NCI-H82 (cell line): ENCODE measurements at regions not wholly inside any gene's neighbourhood (a gene's known extent, or its start where the extent isn't known, plus 50 kb on each side); places are given as distances from the start of the nearest gene placed in this dataset.
A peak's percentile ranks its signal among the peaks of the same experiment; 100 is the strongest.
"Not testable (repeated sequence)": the region's sequence is repeated elsewhere in the genome, so short reads cannot be mapped to it uniquely, and the experiment has no call there.

Experiments used
- DNase-seq: peaks from one replicate; lab custom pipeline; 2025; lab: John Stamatoyannopoulos, UW

GRCh38 chr12:83709899-83710298 lies 1023.2 kb downstream of the TMTC2 start:
- DNase-seq: no peak

- DNase-seq: no peak
Observed at GRCh38 chr12:83700838-83701237, 1014.1 kb downstream of the TMTC2 start.

DNA sequence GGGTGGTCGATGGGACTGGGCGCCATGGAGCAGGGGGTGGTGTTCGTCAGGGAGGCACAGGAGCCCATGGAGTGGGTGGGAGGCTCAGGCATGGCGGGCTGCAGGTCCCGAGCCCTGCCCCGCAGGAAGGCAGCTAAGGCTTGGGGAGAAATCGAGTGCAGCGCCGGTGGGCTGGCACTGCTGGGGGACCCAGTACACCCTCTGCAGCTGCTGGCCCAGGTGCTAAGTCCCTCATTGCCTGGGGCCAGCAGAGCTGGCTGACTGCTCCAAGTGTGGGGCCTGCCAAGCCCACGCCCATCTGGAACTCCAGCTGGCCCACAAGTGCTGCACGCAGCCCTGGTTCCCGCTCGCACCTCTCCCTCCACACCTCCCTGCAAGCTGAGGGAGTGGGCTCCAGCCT lies 1009.6 kb downstream of the TMTC2 start:
- DNase-seq: not testable (repeated sequence)

DNA sequence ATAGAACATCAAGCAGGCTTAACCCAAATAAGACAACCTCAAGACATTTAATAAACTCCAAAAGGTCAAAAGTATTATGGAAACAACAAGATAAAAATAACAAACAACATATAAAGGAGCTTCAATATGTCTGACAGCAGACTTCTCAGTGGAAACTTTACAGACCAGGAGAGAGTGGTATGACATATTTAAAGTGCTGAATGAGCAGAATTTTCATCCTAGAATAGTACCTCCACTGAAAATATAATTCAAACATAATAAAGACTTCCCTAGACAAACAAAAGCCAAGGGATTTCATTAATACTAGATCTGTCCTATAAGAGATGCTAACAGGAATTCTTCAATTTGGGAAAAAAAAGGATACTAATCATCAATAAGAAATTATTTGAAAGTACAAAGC lies 1005.0 kb downstream of the TMTC2 start:
- DNase-seq: no peak

- no peak for DNase-seq
Observed at GRCh38 chr12:83690465-83690864, 1003.8 kb downstream of the TMTC2 start.

DNA sequence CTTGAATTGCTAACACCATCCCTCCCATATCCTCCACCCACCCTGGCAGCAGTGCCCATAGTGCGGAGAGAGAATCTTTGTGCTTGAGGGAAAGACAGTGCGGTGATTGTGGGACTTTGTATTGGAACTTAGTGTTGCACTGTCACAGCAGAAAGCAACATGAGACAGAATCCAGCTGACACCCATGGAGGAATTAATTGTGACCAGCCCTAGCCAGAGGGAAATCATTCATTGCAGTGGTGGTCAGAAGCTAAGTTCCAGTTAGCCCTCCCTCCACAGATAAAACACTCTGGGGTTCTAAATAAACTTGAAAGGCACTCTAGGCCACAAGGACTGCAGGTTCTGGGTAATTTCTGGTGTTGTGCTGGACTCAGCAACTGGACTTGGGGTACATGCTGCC lies 1002.6 kb downstream of the TMTC2 start:
- no peak for DNase-seq

GRCh38 chr12:83676781-83677295 lies 990.1 kb downstream of the TMTC2 start:
- peak; percentile 97 for DNase-seq

DNA sequence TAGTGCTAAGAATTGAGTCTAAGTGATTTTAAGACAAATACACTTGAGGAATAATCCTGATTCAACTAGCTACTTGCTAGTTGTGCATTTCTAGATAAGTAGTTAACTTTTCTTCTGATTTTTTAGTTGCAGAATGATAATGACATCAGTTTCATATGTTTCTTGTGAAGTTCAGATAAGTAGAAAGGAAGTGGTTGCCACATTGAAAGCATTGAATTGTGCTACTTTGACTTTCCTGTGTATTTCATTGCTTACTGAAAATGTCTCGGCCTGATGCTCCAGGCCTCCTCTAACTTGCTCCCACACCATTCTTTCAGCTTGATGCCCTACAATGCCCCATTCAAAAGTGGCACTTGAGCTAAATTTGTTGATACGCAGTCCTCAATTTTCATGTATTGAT lies 980.0 kb downstream of the TMTC2 start:
- DNase-seq: no peak

- peak; percentile 73 for DNase-seq
Observed at GRCh38 chr12:83665634-83666218, 979.0 kb downstream of the TMTC2 start.

- peak; percentile 98 for DNase-seq
Observed at GRCh38 chr12:83664650-83665049, 977.9 kb downstream of the TMTC2 start.

DNA sequence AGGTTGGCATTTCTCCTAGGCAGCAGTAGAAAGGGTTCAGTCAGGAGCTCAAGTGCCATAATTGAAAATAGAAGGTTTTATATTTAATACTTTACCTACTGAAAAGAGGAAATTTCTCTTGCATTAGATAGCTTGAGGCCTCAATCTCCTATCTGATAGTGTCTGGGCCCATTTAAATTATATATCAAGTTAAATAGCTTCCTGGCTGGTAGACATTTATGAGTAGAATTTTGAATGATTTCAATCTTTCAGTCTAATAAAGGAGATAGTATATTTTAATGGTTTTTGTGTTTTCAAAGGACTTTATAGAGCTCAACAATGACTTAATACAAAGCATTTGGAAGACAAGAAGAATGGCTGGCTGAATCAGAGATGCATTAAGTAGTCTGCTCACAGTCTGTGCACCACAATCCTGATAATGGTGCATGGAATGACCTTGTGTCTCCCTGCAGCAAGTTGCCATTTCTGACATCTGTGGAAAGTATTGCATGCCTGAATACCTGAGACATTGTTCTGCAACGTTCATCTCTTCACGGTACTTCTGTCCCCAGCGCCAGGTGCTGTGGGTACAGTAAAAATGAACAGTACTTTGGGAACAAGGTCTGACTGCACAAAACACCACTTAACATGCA lies 974.1 kb downstream of the TMTC2 start:
- no peak for DNase-seq

DNA sequence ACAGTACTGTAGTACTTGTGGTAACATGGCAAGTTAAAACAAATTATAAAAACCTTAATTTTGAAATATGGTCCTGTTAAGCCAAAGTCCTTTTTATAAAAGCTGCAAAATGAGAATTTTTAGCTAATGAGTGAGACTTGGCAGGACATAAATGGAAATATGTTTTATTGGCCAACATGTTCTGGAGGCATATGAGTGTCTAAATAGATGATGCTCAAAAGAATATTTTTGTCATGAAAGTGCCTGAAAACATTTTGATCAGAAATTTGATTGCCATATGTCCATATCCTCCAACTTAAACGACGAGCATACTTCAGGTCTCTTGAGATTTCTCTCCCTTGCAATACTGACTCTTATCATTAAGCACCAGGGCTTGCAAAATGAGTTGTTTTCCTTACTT lies 972.6 kb downstream of the TMTC2 start:
- no peak for DNase-seq

DNA sequence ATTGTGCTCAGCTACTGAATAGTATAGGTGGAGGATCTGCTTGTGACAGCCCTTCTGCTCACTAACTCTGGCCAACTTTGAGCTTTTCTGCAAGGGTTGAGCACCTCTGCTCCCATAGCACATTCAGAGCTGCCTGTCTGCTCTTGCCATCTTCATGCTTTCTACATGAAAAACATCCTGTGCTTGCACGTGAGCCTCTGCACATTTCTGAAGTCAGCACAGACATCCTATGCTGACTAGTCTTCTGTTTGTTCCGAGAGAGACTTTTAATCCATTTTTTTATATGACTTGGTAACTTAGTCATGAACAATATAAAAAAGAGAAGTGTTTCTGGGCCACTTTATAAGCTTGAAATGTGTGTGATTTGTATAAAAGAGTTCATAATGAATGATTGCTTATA lies 969.3 kb downstream of the TMTC2 start:
- DNase-seq: peak; percentile 25

GRCh38 chr12:83642205-83642604 lies 955.5 kb downstream of the TMTC2 start:
- DNase-seq: no peak

DNA sequence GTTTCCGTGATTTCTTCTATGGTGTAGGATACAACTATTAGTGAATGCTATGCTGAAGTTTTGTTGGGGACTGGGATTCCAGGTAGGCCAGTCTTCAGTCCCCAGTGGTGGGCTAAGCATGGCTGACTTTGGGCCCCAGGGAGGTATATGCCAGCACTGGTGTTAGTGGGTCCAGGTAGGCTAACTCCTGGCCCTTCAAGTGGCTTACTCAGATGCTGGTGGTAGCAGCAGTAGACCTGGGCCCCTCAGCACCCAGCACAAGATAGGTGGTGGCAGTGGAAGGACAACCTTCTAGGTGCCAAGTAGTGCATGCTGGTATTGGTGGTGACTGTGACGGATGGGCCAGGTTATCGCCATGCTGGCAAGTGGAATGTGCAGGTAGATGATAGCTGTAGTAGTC lies 955.1 kb downstream of the TMTC2 start:
- no peak for DNase-seq

DNA sequence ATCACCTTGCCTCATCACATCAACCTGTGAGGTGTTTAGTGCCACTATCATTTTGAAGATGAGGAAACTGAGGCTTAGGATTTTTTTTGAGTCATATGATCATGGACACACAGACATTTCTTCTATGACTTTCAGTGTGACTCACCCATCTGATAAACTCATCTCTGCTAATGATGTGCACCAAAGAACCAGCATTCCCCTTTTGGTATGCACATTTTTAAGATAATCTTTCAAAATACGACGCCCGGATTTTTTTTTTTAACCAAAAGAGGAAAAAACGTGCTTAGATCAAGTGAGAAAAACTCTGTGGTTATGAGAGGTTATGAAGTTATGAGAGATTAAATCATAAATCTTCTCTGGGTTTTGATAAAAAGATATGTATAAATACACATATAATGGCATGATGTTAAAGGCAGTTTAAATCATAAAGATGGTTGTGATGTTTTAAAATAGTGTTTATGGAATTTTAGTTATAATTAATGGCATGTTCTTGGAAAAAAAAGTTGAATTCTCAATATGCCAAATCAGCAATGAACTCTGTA lies 948.1 kb downstream of the TMTC2 start:
- DNase-seq: no peak

DNA sequence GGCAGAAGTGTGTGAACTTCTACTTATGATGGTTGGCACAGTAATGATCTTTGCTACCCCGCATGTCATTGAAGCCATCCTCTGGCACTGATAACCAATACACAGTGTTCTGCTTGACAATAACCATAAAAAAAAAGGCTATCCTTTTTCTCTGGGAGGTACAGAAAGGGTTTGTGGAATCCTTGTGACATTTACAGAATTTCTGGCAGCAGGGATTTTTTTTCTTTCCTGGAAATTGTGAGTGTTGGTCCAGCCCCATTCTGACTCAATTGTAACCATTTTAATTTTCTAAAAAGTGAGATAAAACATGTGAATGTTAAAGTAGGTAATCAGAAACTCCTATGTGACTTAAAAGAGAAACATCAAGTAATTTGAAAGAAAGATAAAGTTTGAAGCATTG lies 943.8 kb downstream of the TMTC2 start:
- DNase-seq: no peak

DNA sequence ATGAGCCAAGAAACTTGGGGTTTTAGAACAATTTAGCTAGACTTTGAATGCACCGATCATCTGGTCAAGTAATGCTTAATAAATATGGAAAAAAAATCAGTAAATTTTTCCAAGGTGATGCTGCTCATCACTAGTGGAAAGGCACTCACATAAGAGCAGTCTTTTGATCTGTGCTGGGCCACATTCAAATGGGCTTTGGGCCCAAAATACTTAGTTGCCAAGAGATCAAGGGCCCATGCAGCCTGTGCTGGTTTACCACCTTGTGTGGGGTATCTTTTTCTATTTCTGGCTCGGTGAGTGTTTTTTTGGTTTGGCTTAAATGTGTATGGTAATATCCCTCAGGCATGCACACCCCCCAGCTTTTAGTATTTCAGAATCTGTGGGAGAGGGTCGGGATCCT lies 943.2 kb downstream of the TMTC2 start:
- no peak for DNase-seq

- DNase-seq: no peak
Observed at GRCh38 chr12:83622205-83622604, 935.5 kb downstream of the TMTC2 start.

- no peak for DNase-seq
Observed at GRCh38 chr12:83619973-83620372, 933.3 kb downstream of the TMTC2 start.

GRCh38 chr12:83615152-83615551 lies 928.4 kb downstream of the TMTC2 start:
- no peak for DNase-seq

DNA sequence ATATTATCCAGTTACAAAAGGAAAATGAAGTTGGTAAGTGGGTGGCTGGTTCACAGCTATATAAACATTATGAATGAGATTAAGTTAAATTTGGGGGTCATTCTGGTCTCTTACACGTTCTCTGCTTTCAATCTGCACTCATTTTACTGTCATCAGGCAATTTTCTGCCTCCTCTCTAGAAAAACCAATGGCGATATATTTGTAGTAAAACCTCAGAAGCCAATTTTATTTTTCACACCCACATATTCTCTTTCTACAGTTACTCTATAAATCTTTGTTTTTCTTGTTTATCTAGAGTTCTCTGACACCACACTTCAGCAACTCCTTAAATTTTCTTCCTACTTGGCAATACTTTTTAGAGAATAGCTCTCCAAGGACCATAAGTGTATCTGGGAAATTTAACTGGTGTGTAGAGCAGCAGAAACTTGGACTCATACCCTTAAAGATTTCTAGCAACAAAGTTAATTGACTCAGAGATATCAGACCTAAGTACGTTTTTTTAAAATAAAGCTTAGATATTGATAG lies 926.9 kb downstream of the TMTC2 start:
- no peak for DNase-seq

- no peak for DNase-seq
Observed at GRCh38 chr12:83603106-83603505, 916.4 kb downstream of the TMTC2 start.
